HEK293T (cell line): ENCODE measurements at regions not wholly inside any gene's neighbourhood (a gene's known extent, or its start where the extent isn't known, plus 50 kb on each side); places are given as distances from the start of the nearest gene placed in this dataset.

Experiments
- BHLHE40 ChIP-seq: fragments of 450-650 bp; IDR thresholded peaks from 2 replicates; pipeline ENCODE4 v1.6.1; 2016; ENCODE audit warnings: mild to moderate bottlenecking, moderate library complexity, borderline replicate concordance
- CTBP1 ChIP-seq: fragments of 450-650 bp; IDR thresholded peaks from 2 replicates; pipeline ENCODE4 v1.6.1; 2016; ENCODE audit warnings: borderline replicate concordance
- ELF4 ChIP-seq: fragments of 450-650 bp; IDR thresholded peaks from 2 replicates; pipeline ENCODE4 v1.6.1; 2017; ENCODE audit warnings: antibody characterized with exemption
- FOXA1 ChIP-seq: fragments of 450-650 bp; IDR thresholded peaks from 2 replicates; pipeline ENCODE4 v1.6.1; 2016; ENCODE audit warnings: mild to moderate bottlenecking
- FOXK2 ChIP-seq: fragments of 450-650 bp; IDR thresholded peaks from 2 replicates; pipeline ENCODE4 v1.6.1; 2016; ENCODE audit warnings: mild to moderate bottlenecking
- FOXM1 ChIP-seq: fragments of 450-650 bp; IDR thresholded peaks from 2 replicates; pipeline ENCODE4 v1.6.1; 2017; ENCODE audit warnings: mild to moderate bottlenecking, borderline replicate concordance
- HDGF ChIP-seq: fragments of 450-650 bp; IDR thresholded peaks from 2 replicates; pipeline ENCODE4 v1.6.1; 2017; ENCODE audit warnings: antibody characterized with exemption, borderline replicate concordance
- L3MBTL2 ChIP-seq: fragments of 450-650 bp; conservative IDR thresholded peaks from 2 replicates; pipeline ENCODE4 v1.6.1; 2016; ENCODE audit warnings: mild to moderate bottlenecking
- LEF1 ChIP-seq: fragments of 450-650 bp; IDR thresholded peaks from 2 replicates; pipeline ENCODE4 v1.6.1; 2017; ENCODE audit warnings: mild to moderate bottlenecking, borderline replicate concordance
- PKNOX1 ChIP-seq: fragments of 450-650 bp; IDR thresholded peaks from 2 replicates; pipeline ENCODE4 v1.6.1; 2016
- SP1 ChIP-seq: fragments of 450-650 bp; IDR thresholded peaks from 2 replicates; pipeline ENCODE4 v1.6.1; 2017
- SUZ12 ChIP-seq: fragments of 450-650 bp; IDR thresholded peaks from 2 replicates; pipeline ENCODE4 v1.6.1; 2016; ENCODE audit warnings: mild to moderate bottlenecking
- TARDBP ChIP-seq: fragments of 450-650 bp; IDR thresholded peaks from 2 replicates; pipeline ENCODE4 v1.6.1; 2016
- ZNF384 ChIP-seq: fragments of 450-650 bp; IDR thresholded peaks from 2 replicates; pipeline ENCODE4 v1.6.1; 2016

- no peak for TF ChIP-seq FOXM1
- no peak for TF ChIP-seq SP1
- no peak for TF ChIP-seq BHLHE40
- TF ChIP-seq TARDBP, result no peak
- no peak for TF ChIP-seq LEF1
- no peak for TF ChIP-seq ZNF384
- no peak for TF ChIP-seq ELF4
- TF ChIP-seq HDGF, result no peak
- no peak for TF ChIP-seq CTBP1
- no peak for TF ChIP-seq L3MBTL2
- TF ChIP-seq PKNOX1, result no peak
- TF ChIP-seq SUZ12, result no peak
- no peak for TF ChIP-seq FOXA1
- TF ChIP-seq FOXK2, result no peak
Measured at GRCh38 chr4:181376058-181376457, 867.1 kb upstream of the TENM3 start.
